ENCODE measurements at regions not wholly inside any gene's neighbourhood (a gene's known extent, or its start where the extent isn't known, plus 50 kb on each side); places are given as distances from the start of the nearest gene placed in this dataset.

- DNase-seq: no peak
- TF ChIP-seq CTCF (IDR thresholded peaks at IDR 0.05): no peak
- TF ChIP-seq POLR2A (IDR thresholded peaks at IDR 0.05): no peak
- no peak for TF ChIP-seq EP300 (IDR thresholded peaks at IDR 0.05)
- TF ChIP-seq POLR2AphosphoS5 (IDR thresholded peaks at IDR 0.05): no peak
- 54 to 71% methylated on average over 7 of the region's 7 CpGs for WGBS, 2 donors
- H3K27ac ChIP-seq: no peak overlapping the region
- H3K4me1 ChIP-seq: no peaks in the 10 kb centered on the region
- peaks cover 0 to 2% (median 0%) of the 10 kb centered on the region in 4 donors for H3K9me3 ChIP-seq
- H3K4me3 ChIP-seq: no peak overlapping the region
- intact Hi-C loops (cut with DNase I): no loop called here
- H3K27me3 ChIP-seq: no peaks in the 10 kb centered on the region
- H3K36me3 ChIP-seq: no peaks in the 10 kb centered on the region
These were observed 329.5 kb downstream of the ICE1 start for GRCh38 chr5:5751987-5752386.

- H3K27me3 ChIP-seq: no peaks in the 10 kb centered on the region
- DNase-seq: no peak
- H3K36me3 ChIP-seq: no peaks in the 10 kb centered on the region
- no peak overlapping the region for H3K4me3 ChIP-seq
- peaks cover 0 to 2% (median 0%) of the 10 kb centered on the region in 4 donors for H3K9me3 ChIP-seq
- H3K27ac ChIP-seq: no peak overlapping the region
- intact Hi-C loops (cut with DNase I): no loop called here
- WGBS, 2 donors: 73 to 80% methylated on average over 4 of the region's 4 CpGs
- H3K4me1 ChIP-seq: no peaks in the 10 kb centered on the region
- TF ChIP-seq EP300 (IDR thresholded peaks at IDR 0.05): no peak
- TF ChIP-seq POLR2AphosphoS5 (IDR thresholded peaks at IDR 0.05): no peak
- TF ChIP-seq CTCF (IDR thresholded peaks at IDR 0.05): no peak
- no peak for TF ChIP-seq POLR2A (IDR thresholded peaks at IDR 0.05)
These were observed 329.0 kb downstream of the ICE1 start for GRCh38 chr5:5751498-5751897.

- Histone ChIP-seq H3K27me3 (no peaks in the 10 kb centered on the region), H3K9me3 (peaks cover 5 to 18% (median 7%) of the 10 kb centered on the region in 4 donors), H3K36me3 (no peaks in the 10 kb centered on the region), H3K4me3 (no peak overlapping the region), H3K4me1 (no peaks in the 10 kb centered on the region), H3K27ac (no peak overlapping the region)
- DNase-seq: no peak
- no peak for TF ChIP-seq POLR2A (IDR thresholded peaks at IDR 0.05)
- intact Hi-C loops (cut with DNase I): no loop called here
These were observed 318.9 kb downstream of the ICE1 start for GRCh38 chr5:5741418-5741817.

GRCh38 chr5:5739490-5739945, 317.0 kb downstream of the ICE1 start:
- TF ChIP-seq POLR2A (IDR thresholded peaks at IDR 0.05) (no peak), CTCF (IDR thresholded peaks at IDR 0.05) (no peak), EP300 (IDR thresholded peaks at IDR 0.05) (no peak), POLR2AphosphoS5 (IDR thresholded peaks at IDR 0.05) (no peak)
- peaks cover 0 to 7% (median 5%) of the 10 kb centered on the region in 4 donors for H3K9me3 ChIP-seq
- WGBS, 2 donors: 85 to 86% methylated on average over 3 of the region's 3 CpGs

GRCh38 chr5:5738797-5739489, 316.5 kb downstream of the ICE1 start:
- no peak overlapping the region for H3K27ac ChIP-seq
- intact Hi-C loops (cut with DNase I): no loop called here
- TF ChIP-seq POLR2A (IDR thresholded peaks at IDR 0.05): no peak
- TF ChIP-seq POLR2AphosphoS5 (IDR thresholded peaks at IDR 0.05): no peak
- TF ChIP-seq EP300 (IDR thresholded peaks at IDR 0.05): no peak
- no peak for TF ChIP-seq CTCF (IDR thresholded peaks at IDR 0.05)
- H3K9me3 ChIP-seq: peaks cover 0 to 5% (median 4%) of the 10 kb centered on the region in 4 donors
- no peaks in the 10 kb centered on the region for H3K36me3 ChIP-seq
- no peak for DNase-seq
- H3K4me1 ChIP-seq: no peaks in the 10 kb centered on the region
- H3K27me3 ChIP-seq: no peaks in the 10 kb centered on the region
- H3K4me3 ChIP-seq: no peak overlapping the region
- WGBS, 2 donors: 50 to 64% methylated on average over 2 of the region's 2 CpGs

More at GRCh38 chr5:5739490-5739945, 317.0 kb downstream of the ICE1 start:
- H3K36me3 ChIP-seq: no peaks in the 10 kb centered on the region
- no peak overlapping the region for H3K27ac ChIP-seq
- no peak overlapping the region for H3K4me3 ChIP-seq
- no peaks in the 10 kb centered on the region for H3K27me3 ChIP-seq
- intact Hi-C loops (cut with DNase I): no loop called here
- no peaks in the 10 kb centered on the region for H3K4me1 ChIP-seq
- no peak for DNase-seq

All from sigmoid colon (tissue), 6 donors.